B cell (primary cell): ENCODE measurements at regions not wholly inside any gene's neighbourhood (a gene's known extent, or its start where the extent isn't known, plus 50 kb on each side); places are given as distances from the start of the nearest gene placed in this dataset.

Experiments used
- ATAC-seq: fragments of 200-7000 bp; cut with Tn5 transposase; one replicate; pipeline ENCODE4 v1.10.0; 2021; ENCODE audit warnings: low read depth, mild to moderate bottlenecking, moderate number of reproducible peaks, moderate library complexity
- CTCF ChIA-PET: fragments of 350-600 bp; sonication (Branson Sonifier 250); formaldehyde crosslinking; loops from one replicate; lab custom pipeline; 2021; ENCODE audit warnings: antibody characterized with exemption, inconsistent platforms; lab: Charles Lee
- POLR2A ChIA-PET: fragments of 350-600 bp; sonication (Branson Sonifier 250); formaldehyde crosslinking; loops from one replicate; lab custom pipeline; 2021; ENCODE audit warnings: antibody characterized with exemption; lab: Charles Lee
- DNase-seq: peaks from one replicate; pipeline ENCODE4 v3.0.0; 2013
- H2AFZ ChIP-seq: 2 replicates; pipeline ENCODE4 v1.6.1; 2012; ENCODE audit warnings: mild to moderate bottlenecking, low read depth, low read length; ENCODE audit not compliant: insufficient read depth, poor library complexity, severe bottlenecking
- H3K27ac ChIP-seq, 2 donors: 1 replicate in 1 of 2; 2 replicates in 1 of 2; pipeline ENCODE4 v1.5.1; 2012 to 2013; ENCODE audit warnings: low read length in 2 of 2, mild to moderate bottlenecking in 2 of 2, moderate library complexity in 1 of 2
- H3K27me3 ChIP-seq, 4 experiments: fragments of 200-600 bp in 1 of 4; sonication (generic) in 1 of 4; replicated peaks in 1 of 4; 1 replicate in 2 of 4; 2 replicates in 2 of 4; pipeline versions ENCODE4 v1.6.1 to v1.7.0; 2013 to 2016; ENCODE audit warnings: low read length in 3 of 4, mild to moderate bottlenecking in 2 of 4, mixed read lengths in 1 of 4, moderate library complexity in 1 of 4; ENCODE audit not compliant: insufficient read depth in 4 of 4, control insufficient read depth in 3 of 4; ENCODE audit errors: control extremely low read depth in 1 of 4
- H3K36me3 ChIP-seq, 2 experiments: replicated peaks in 1 of 2; 1 replicate in 1 of 2; 2 replicates in 1 of 2; pipeline versions ENCODE4 v1.6.1 to v1.7.1; 2013; ENCODE audit warnings: low read length in 1 of 2; ENCODE audit not compliant: insufficient read depth in 2 of 2, control insufficient read depth in 1 of 2; ENCODE audit errors: control extremely low read depth in 1 of 2, extremely low read depth in 1 of 2
- H3K4me1 ChIP-seq, 2 donors: fragments of 200-600 bp in 1 of 2; sonication (generic) in 1 of 2; 1 replicate in 1 of 2; 2 replicates in 1 of 2; pipeline versions ENCODE4 v1.5.1 to v1.6.1; 2013 to 2017; ENCODE audit warnings: low read length in 2 of 2; ENCODE audit not compliant: control insufficient read depth in 2 of 2, insufficient read depth in 2 of 2
- H3K4me2 ChIP-seq: replicated peaks from 2 replicates; pipeline ENCODE3; 2012; ENCODE audit warnings: mild to moderate bottlenecking, low read depth, low read length; ENCODE audit not compliant: poor library complexity, severe bottlenecking
- H3K4me3 ChIP-seq, 5 experiments: fragments of 200-600 bp in 1 of 5; sonication (generic) in 1 of 5; 1 replicate in 3 of 5; 2 replicates in 2 of 5; pipeline versions ENCODE4 v1.5.1 to v1.7.0; 2011 to 2016; ENCODE audit warnings: low read length in 4 of 5, mild to moderate bottlenecking in 4 of 5, low read depth in 2 of 5, control low read depth in 1 of 5, moderate library complexity in 1 of 5; ENCODE audit not compliant: insufficient read depth in 1 of 5; ENCODE audit errors: control extremely low read depth in 1 of 5, extremely low read depth in 1 of 5
- H3K79me2 ChIP-seq: fragments of 200-600 bp; sonication (generic); one replicate; pipeline ENCODE4 v1.6.0; 2016; ENCODE audit warnings: low read length; ENCODE audit not compliant: control insufficient read depth, insufficient read depth
- H3K9ac ChIP-seq: fragments of 200-600 bp; sonication (generic); 2 replicates; pipeline ENCODE4 v1.6.1; 2017; ENCODE audit warnings: mild to moderate bottlenecking, low read length, moderate library complexity
- H3K9me3 ChIP-seq, 3 donors: one replicate each; pipeline versions ENCODE4 v1.6.1 to v1.7.1; 2013; ENCODE audit warnings: low read length in 2 of 3; ENCODE audit not compliant: control insufficient read depth in 2 of 3, insufficient read depth in 1 of 3; ENCODE audit errors: control extremely low read depth in 1 of 3
- H4K20me1 ChIP-seq: 2 replicates; pipeline ENCODE4 v1.6.0; 2012; ENCODE audit warnings: mild to moderate bottlenecking, low read length; ENCODE audit not compliant: insufficient read depth, control insufficient read depth, poor library complexity, severe bottlenecking
- H3K27ac Mint-ChIP-seq: one replicate; pipeline ENCODE4 v1.8.0; 2021; ENCODE audit warnings: mixed read lengths
- H3K27me3 Mint-ChIP-seq: one replicate; pipeline ENCODE4 v1.8.0; 2021; ENCODE audit warnings: mixed read lengths
- H3K4me1 Mint-ChIP-seq: one replicate; pipeline ENCODE4 v1.8.0; 2021; ENCODE audit warnings: mixed read lengths
- H3K4me3 Mint-ChIP-seq: one replicate; pipeline ENCODE4 v1.8.0; 2021; ENCODE audit warnings: mixed read lengths
- H3K9me3 Mint-ChIP-seq: one replicate; pipeline ENCODE4 v1.8.0; 2022; ENCODE audit warnings: mixed read lengths; ENCODE audit not compliant: insufficient read depth
- EZH2 ChIP-seq: IDR thresholded peaks from 2 replicates; pipeline ENCODE4 v1.6.1; 2012; ENCODE audit warnings: borderline replicate concordance, low read depth, mild to moderate bottlenecking, moderate library complexity, low read length; ENCODE audit not compliant: insufficient read depth, poor library complexity, severe bottlenecking
- WGBS: methylation state at CpG from one replicate; pipeline ENCODE4 v1.1.5; 2013; ENCODE audit warnings: missing lambda C conversion rate; ENCODE audit not compliant: insufficient coverage; 5-methylcytosine and 5-hydroxymethylcytosine counted together
- intact Hi-C: fragments of 100-400 bp; cut with micrococcal nuclease; formaldehyde crosslinking; loops from one replicate; pipeline ENCODE4 v1.10.0; 2022
- TF ChIP-seq, protein P1 (sequence below): fragments of 200-600 bp; IDR thresholded peaks from one replicate; pipeline ENCODE4 v1.8.0; 2022; ENCODE audit warnings: antibody characterized with exemption, mild to moderate bottlenecking

DNA sequence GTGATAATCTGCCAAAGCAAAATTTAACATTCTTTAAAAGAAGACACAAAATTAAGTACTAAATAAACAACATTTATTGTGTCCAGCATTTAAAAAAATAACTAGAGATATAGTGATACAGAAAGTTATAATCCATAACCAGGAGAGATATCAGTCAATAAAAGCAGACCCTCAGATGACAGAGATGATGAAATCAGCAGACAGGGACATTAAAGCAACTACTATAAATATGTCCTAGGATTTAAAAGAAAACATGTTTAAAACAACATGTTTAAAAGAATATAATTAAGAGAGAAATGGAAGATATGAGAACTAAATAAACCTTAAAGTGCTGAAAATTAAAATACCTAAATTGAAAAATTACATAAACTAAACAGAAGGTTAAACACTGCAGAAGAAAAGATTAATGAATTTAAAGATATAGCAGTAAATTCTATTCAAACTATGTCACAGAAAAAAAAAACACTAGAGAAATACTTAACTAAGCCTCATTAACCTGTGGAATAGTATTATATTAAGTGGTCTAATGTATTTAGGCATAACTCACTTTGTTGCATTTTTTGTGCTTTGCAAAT lies 261.2 kb upstream of the NR5A2 start:
- ATAC-seq, result no peak
- H3K9me3 Mint-ChIP-seq, result peaks cover 16% of the 10 kb centered on the region
- peaks cover 0 to 12% (median 6%) of the 10 kb centered on the region in 3 donors for H3K9me3 ChIP-seq
- H3K9ac ChIP-seq, result no peak overlapping the region
- no peak overlapping the region for H2AFZ ChIP-seq
- H3K79me2 ChIP-seq, result no peaks in the 10 kb centered on the region
- no peak overlapping the region for H3K4me3 Mint-ChIP-seq
- TF ChIP-seq, protein P1, sequence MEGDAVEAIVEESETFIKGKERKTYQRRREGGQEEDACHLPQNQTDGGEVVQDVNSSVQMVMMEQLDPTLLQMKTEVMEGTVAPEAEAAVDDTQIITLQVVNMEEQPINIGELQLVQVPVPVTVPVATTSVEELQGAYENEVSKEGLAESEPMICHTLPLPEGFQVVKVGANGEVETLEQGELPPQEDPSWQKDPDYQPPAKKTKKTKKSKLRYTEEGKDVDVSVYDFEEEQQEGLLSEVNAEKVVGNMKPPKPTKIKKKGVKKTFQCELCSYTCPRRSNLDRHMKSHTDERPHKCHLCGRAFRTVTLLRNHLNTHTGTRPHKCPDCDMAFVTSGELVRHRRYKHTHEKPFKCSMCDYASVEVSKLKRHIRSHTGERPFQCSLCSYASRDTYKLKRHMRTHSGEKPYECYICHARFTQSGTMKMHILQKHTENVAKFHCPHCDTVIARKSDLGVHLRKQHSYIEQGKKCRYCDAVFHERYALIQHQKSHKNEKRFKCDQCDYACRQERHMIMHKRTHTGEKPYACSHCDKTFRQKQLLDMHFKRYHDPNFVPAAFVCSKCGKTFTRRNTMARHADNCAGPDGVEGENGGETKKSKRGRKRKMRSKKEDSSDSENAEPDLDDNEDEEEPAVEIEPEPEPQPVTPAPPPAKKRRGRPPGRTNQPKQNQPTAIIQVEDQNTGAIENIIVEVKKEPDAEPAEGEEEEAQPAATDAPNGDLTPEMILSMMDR, result no peak
- TF ChIP-seq EZH2, result no peak
- no peak overlapping the region for H3K27ac Mint-ChIP-seq
- no peaks in the 10 kb centered on the region for H3K4me1 ChIP-seq
- no peaks in the 10 kb centered on the region for H3K4me1 Mint-ChIP-seq
- peaks cover 41% of the 10 kb centered on the region for H3K27me3 Mint-ChIP-seq
- H4K20me1 ChIP-seq, result no peaks in the 10 kb centered on the region
- H3K27ac ChIP-seq, result no peak overlapping the region
- DNase-seq, result no peak
- no peak overlapping the region for H3K4me2 ChIP-seq
- intact Hi-C loops, result no loop called here
- no peak overlapping the region for H3K4me3 ChIP-seq
- CTCF ChIA-PET, result no interaction called here
- H3K36me3 ChIP-seq, result no peaks in the 10 kb centered on the region
- POLR2A ChIA-PET, result no interaction called here
- H3K27me3 ChIP-seq, result peaks cover 0 to 7% (median 3%) of the 10 kb centered on the region in 4 experiments

DNA sequence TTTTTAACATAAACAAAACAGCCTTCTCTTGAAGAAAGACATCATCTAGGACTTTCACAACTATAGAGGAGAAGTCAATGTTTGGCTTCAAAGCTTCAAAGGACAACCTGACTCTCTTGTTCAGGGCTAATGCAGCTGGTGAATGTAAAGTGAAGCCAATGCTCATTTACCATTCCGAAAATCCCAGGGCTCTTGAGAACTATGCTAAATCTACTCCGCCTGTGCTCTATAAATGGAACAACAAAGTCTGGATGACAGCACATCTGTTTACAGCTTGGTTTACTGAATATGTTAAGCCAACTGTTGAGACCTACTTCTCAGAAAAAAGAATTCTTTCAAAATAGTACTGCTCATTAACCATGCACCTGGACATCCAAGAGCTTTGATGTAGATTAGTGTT lies 259.8 kb upstream of the NR5A2 start:
- Histone ChIP-seq H3K4me3 (no peak overlapping the region), H3K27me3 (peaks cover 0 to 7% (median 3%) of the 10 kb centered on the region in 4 experiments), H2AFZ (no peak overlapping the region), H3K9me3 (peaks cover 0 to 12% (median 8%) of the 10 kb centered on the region in 3 donors), H3K27ac (no peak overlapping the region), H3K79me2 (no peaks in the 10 kb centered on the region), H3K4me2 (no peak overlapping the region), H3K4me1 (no peaks in the 10 kb centered on the region), H3K9ac (no peak overlapping the region), H4K20me1 (no peaks in the 10 kb centered on the region), H3K36me3 (no peaks in the 10 kb centered on the region)
- 100% methylated on average over 1 of the region's 2 CpGs for WGBS
- peaks cover 29% of the 10 kb centered on the region for H3K27me3 Mint-ChIP-seq
- H3K9me3 Mint-ChIP-seq, result peaks cover 16% of the 10 kb centered on the region
- no peaks in the 10 kb centered on the region for H3K4me1 Mint-ChIP-seq
- H3K27ac Mint-ChIP-seq, result no peak overlapping the region
- H3K4me3 Mint-ChIP-seq, result no peak overlapping the region
- ChIA-PET POLR2A (no interaction called here), CTCF (no interaction called here)
- intact Hi-C loops, result no loop called here
- TF ChIP-seq, protein P1, result no peak
- TF ChIP-seq EZH2, result no peak
- DNase-seq (no peak), ATAC-seq (no peak)
